Activated CD4-positive, alpha-beta T cell treated with anti-CD3 and anti-CD28 coated beads, Interleukin-2, amount 10 ng/mL, durations not matched to agents 24 days and 14 days (primary cell): ENCODE measurements at regions not wholly inside any gene's neighbourhood (a gene's known extent, or its start where the extent isn't known, plus 50 kb on each side); places are given as distances from the start of the nearest gene placed in this dataset.

Source experiments
- DNase-seq: peaks from one replicate; pipeline ENCODE4 v3.0.0; 2022
- H3K27ac Mint-ChIP-seq: one replicate; pipeline ENCODE4 v1.8.0; 2022; ENCODE audit warnings: mild to moderate bottlenecking, mixed read lengths
- H3K27me3 Mint-ChIP-seq: one replicate; pipeline ENCODE4 v1.8.0; 2022; ENCODE audit warnings: mixed read lengths
- H3K36me3 Mint-ChIP-seq: one replicate; pipeline ENCODE4 v1.8.0; 2022; ENCODE audit warnings: low read depth, mild to moderate bottlenecking, mixed read lengths
- H3K4me1 Mint-ChIP-seq: one replicate; pipeline ENCODE4 v1.8.0; 2021; ENCODE audit warnings: mixed read lengths
- H3K4me3 Mint-ChIP-seq: one replicate; pipeline ENCODE4 v1.8.0; 2022; ENCODE audit warnings: mild to moderate bottlenecking, moderate library complexity, mixed read lengths
- H3K9me3 Mint-ChIP-seq: one replicate; pipeline ENCODE4 v1.8.0; 2021; ENCODE audit warnings: mixed read lengths
- intact Hi-C: fragments of 100-400 bp; cut with micrococcal nuclease; formaldehyde crosslinking; loops from one replicate; pipeline ENCODE4 v1.15.1; 2023

- no peak for DNase-seq
- H3K27ac Mint-ChIP-seq = no peak overlapping the region
- intact Hi-C loops = no loop called here
- no peaks in the 10 kb centered on the region for H3K4me1 Mint-ChIP-seq
- H3K36me3 Mint-ChIP-seq = peaks cover 2% of the 10 kb centered on the region
- no peaks in the 10 kb centered on the region for H3K27me3 Mint-ChIP-seq
- H3K4me3 Mint-ChIP-seq = no peak overlapping the region
- peaks cover 15% of the 10 kb centered on the region for H3K9me3 Mint-ChIP-seq
These were observed 165.6 kb upstream of the TMCC3 start for GRCh38 chr12:94815958-94816357.

- Mint-ChIP-seq H3K36me3 (peaks cover 2% of the 10 kb centered on the region), H3K4me3 (no peak overlapping the region), H3K27me3 (no peaks in the 10 kb centered on the region), H3K4me1 (no peaks in the 10 kb centered on the region), H3K27ac (no peak overlapping the region), H3K9me3 (peaks cover 16% of the 10 kb centered on the region)
- intact Hi-C loops = no loop called here
- DNase-seq = no peak
These were observed 165.1 kb upstream of the TMCC3 start for GRCh38 chr12:94815450-94815849.

GRCh38 chr12:94813314-94813713, 163.0 kb upstream of the TMCC3 start:
- Mint-ChIP-seq H3K4me1 (no peaks in the 10 kb centered on the region), H3K27ac (no peak overlapping the region), H3K4me3 (no peak overlapping the region), H3K36me3 (peaks cover 2% of the 10 kb centered on the region), H3K9me3 (peaks cover 31% of the 10 kb centered on the region), H3K27me3 (peaks cover 6% of the 10 kb centered on the region)
- intact Hi-C loops = no loop called here
- no peak for DNase-seq

GRCh38 chr12:94812345-94812744, 162.0 kb upstream of the TMCC3 start:
- no peaks in the 10 kb centered on the region for H3K4me1 Mint-ChIP-seq
- no peak overlapping the region for H3K4me3 Mint-ChIP-seq
- intact Hi-C loops = no loop called here
- H3K36me3 Mint-ChIP-seq = peaks cover 2% of the 10 kb centered on the region
- H3K27me3 Mint-ChIP-seq = peaks cover 6% of the 10 kb centered on the region
- H3K9me3 Mint-ChIP-seq = peaks cover 31% of the 10 kb centered on the region
- no peak overlapping the region for H3K27ac Mint-ChIP-seq
- DNase-seq = no peak

DNA sequence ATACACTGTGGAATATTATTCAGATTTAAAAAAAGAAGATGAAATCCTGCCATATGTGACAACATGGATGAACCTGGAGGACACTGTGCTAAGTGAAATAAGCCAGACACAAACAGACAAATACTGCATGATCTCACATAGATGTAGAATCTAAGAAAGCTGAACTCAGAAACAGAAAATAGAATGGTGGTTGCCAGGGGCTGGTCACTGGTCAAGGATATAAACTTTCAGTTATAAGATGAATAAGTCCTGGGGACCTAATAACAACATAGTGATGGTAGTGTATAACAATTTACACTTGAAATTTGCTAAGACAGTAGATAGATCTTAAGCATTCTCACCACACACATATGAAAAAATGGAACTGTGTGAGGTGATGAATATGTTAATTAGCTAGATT, 161.3 kb upstream of the TMCC3 start:
- Mint-ChIP-seq H3K4me3 (no peak overlapping the region), H3K27ac (no peak overlapping the region), H3K9me3 (peaks cover 31% of the 10 kb centered on the region), H3K36me3 (peaks cover 2% of the 10 kb centered on the region), H3K4me1 (no peaks in the 10 kb centered on the region), H3K27me3 (peaks cover 6% of the 10 kb centered on the region)
- DNase-seq = no peak
- intact Hi-C loops = no loop called here

DNA sequence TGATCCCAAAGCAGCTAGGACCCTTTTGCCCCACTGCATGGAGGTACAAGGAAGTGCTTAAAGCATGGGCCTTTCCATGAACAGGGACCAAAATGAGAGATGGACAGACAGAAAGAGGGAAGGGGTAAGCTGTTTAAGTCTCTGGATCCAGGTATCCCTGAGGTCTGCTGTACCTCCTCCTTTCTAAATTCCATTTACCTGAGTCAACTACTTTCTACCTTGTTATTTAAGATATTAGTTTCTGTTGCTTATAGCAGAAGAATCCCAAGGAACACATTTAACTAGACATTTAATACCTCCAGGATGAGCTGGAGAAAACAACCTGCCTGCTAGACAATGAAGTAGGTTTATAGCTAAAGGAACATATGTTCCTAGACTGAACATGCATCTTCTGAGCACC, 157.6 kb upstream of the TMCC3 start:
- Mint-ChIP-seq H3K27me3 (peaks cover 6% of the 10 kb centered on the region), H3K4me3 (no peak overlapping the region), H3K9me3 (peaks cover 18% of the 10 kb centered on the region), H3K27ac (no peak overlapping the region), H3K36me3 (no peaks in the 10 kb centered on the region), H3K4me1 (no peaks in the 10 kb centered on the region)
- DNase-seq = no peak
- intact Hi-C loops = no loop called here

DNA sequence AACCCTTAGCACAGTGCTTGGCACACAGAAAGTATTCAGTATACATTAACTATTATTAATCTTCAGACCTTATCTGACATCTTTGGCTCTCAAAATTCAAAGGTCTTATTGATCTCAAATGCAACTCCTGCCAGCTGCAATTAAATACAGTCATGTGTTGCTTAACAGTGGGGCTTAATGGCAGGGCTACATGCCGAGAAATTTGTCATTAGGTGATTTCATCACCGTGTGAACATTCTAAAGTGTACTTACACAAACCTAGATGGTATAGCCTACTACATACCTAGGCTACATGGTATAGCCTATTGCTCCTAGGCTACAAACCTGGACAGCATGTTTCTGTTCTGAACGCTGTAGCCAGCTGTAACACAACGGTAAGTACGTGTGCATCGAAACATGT, 156.3 kb upstream of the TMCC3 start:
- H3K27me3 Mint-ChIP-seq = peaks cover 7% of the 10 kb centered on the region
- H3K27ac Mint-ChIP-seq = no peak overlapping the region
- H3K4me1 Mint-ChIP-seq = no peaks in the 10 kb centered on the region
- H3K9me3 Mint-ChIP-seq = peaks cover 16% of the 10 kb centered on the region
- no peak for DNase-seq
- H3K4me3 Mint-ChIP-seq = no peak overlapping the region
- intact Hi-C loops = no loop called here
- no peaks in the 10 kb centered on the region for H3K36me3 Mint-ChIP-seq

DNA sequence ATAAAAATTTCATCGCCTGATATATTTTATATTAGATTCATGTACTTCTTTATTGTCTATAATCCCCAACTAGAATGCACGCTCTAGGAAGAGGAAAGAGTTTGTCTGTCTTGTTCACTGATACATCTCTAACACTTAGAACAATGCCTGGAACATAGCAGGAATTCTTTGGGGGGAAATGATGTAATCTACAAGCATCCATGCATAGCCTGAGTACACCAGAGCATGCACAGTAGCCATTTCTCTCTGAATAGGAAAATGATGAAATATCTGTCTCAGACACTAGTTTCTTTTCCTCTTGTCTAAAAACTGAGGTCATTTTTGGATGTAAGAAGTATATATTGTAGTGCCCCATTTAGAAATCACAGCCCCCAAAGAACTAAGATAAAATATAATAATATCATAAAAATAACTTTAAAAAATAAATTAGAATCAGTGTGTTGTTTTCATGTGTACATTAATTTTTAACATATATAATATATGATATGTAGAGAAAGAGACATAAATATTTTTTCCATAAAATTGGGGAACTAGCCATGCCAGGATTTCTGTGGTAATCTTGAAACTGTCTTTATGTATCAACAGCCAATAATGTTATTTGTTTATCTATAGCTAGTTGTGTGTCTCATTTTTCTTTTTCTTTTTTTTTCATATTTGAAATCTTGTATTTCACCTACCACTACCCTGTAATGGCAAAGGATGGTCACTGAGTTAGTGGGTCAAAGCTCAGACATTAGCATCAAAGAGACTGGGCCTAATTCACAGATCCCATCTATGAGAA, 155.6 kb upstream of the TMCC3 start:
- Mint-ChIP-seq H3K4me1 (no peaks in the 10 kb centered on the region), H3K36me3 (no peaks in the 10 kb centered on the region), H3K9me3 (peaks cover 16% of the 10 kb centered on the region), H3K27ac (no peak overlapping the region), H3K4me3 (no peak overlapping the region), H3K27me3 (peaks cover 7% of the 10 kb centered on the region)
- no peak for DNase-seq
- intact Hi-C loops = no loop called here

DNA sequence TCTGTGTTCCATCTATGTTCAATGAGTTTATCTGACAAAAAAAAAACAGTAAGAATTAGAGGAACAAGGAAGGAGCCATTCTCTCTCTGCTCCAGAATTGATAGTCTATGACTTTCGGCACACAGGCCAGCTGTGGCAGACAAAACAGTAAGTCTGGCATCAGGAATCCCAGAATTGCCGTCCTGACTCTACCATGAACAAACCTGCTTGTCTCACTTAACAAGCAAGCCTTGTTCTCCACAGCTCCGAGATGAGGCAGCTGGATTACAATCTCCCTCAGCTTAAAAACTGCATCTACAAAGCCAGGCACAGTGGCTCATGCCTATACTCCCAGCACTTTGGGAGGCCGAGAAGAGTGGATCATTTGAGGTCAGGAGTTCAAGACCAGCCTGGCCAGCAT, 153.6 kb upstream of the TMCC3 start:
- intact Hi-C loops = no loop called here
- H3K27ac Mint-ChIP-seq = no peak overlapping the region
- H3K4me1 Mint-ChIP-seq = no peaks in the 10 kb centered on the region
- peaks cover 4% of the 10 kb centered on the region for H3K9me3 Mint-ChIP-seq
- H3K27me3 Mint-ChIP-seq = peaks cover 3% of the 10 kb centered on the region
- no peaks in the 10 kb centered on the region for H3K36me3 Mint-ChIP-seq
- H3K4me3 Mint-ChIP-seq = no peak overlapping the region
- DNase-seq = no peak

GRCh38 chr12:94802796-94803195, 152.4 kb upstream of the TMCC3 start:
- H3K27ac Mint-ChIP-seq = no peak overlapping the region
- peaks cover 1% of the 10 kb centered on the region for H3K27me3 Mint-ChIP-seq
- intact Hi-C loops = no loop called here
- H3K4me3 Mint-ChIP-seq = no peak overlapping the region
- H3K9me3 Mint-ChIP-seq = no peaks in the 10 kb centered on the region
- no peaks in the 10 kb centered on the region for H3K4me1 Mint-ChIP-seq
- DNase-seq = no peak
- H3K36me3 Mint-ChIP-seq = no peaks in the 10 kb centered on the region

DNA sequence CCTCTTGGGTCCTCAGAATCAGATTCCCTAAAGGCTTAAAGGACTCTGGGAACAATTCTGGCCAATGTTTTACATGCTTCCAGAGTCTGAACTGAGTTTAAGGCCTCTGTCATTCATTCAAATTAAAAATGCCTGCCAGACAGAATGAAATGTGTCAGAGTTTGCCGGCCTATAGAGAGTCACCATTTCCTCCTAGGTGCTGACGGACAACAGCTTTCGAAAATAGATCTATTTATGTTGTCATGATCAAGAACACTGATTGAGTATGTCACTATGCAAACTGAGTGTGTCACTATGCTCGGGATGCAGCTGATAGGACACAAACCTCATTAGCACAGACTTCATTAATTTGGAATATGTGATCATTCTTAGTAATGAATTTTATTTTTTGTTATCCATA, 151.4 kb upstream of the TMCC3 start:
- Mint-ChIP-seq H3K4me1 (no peaks in the 10 kb centered on the region), H3K27ac (no peak overlapping the region), H3K4me3 (no peak overlapping the region), H3K27me3 (peaks cover 1% of the 10 kb centered on the region), H3K36me3 (no peaks in the 10 kb centered on the region), H3K9me3 (no peaks in the 10 kb centered on the region)
- no peak for DNase-seq
- intact Hi-C loops = no loop called here

DNA sequence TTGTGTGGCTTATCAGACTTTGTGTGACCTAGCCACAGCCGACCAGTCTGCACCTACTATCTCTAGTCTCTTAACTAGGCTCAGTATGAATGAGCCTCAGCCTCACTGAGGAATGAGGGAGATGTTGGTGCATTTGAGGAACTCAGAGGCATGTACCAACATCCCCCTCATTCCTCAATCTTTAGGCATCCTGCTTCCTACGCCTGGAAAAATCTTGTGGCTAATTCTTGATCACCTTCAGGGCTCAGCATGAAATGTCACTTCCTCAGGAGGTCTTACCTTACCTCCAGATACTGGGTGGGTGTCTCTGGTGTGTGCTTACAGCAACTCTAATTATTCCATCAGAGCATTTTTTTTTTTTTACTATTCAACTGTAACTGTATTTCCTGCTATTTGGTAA, 148.8 kb upstream of the TMCC3 start:
- Mint-ChIP-seq H3K9me3 (no peaks in the 10 kb centered on the region), H3K4me1 (peaks cover 6% of the 10 kb centered on the region), H3K4me3 (no peak overlapping the region), H3K27ac (no peak overlapping the region), H3K36me3 (no peaks in the 10 kb centered on the region), H3K27me3 (peaks cover 1% of the 10 kb centered on the region)
- intact Hi-C loops = no loop called here
- no peak for DNase-seq

- peaks cover 1% of the 10 kb centered on the region for H3K27me3 Mint-ChIP-seq
- H3K4me1 Mint-ChIP-seq = peaks cover 8% of the 10 kb centered on the region
- intact Hi-C loops = no loop called here
These were observed 147.8 kb upstream of the TMCC3 start for GRCh38 chr12:94798113-94798512.

DNA sequence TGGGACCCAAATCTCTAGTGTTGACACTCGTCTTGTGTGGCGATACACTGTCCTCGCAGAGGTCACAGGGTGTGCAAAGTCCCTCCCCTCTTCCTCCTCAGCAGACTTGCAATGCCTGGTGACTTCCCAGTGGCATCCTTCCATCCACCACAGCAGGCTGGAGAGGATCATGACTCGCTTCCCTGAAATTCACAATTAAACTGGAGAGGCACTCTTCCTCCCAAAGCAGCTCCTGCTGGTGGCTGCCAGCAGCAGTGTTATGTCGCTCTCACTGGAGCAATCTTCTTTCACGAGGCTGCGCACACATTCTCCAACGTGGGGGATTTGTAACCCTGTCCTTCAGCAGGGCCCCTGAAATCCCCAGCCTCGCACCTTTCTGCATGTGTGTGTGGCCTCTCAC, 145.2 kb upstream of the TMCC3 start:
- H3K27ac Mint-ChIP-seq = no peak overlapping the region
- no peaks in the 10 kb centered on the region for H3K36me3 Mint-ChIP-seq
- no peaks in the 10 kb centered on the region for H3K27me3 Mint-ChIP-seq
- no peak overlapping the region for H3K4me3 Mint-ChIP-seq
- H3K4me1 Mint-ChIP-seq = peaks cover 8% of the 10 kb centered on the region
- no peak for DNase-seq
- H3K9me3 Mint-ChIP-seq = no peaks in the 10 kb centered on the region
- intact Hi-C loops = no loop called here

More at GRCh38 chr12:94798113-94798512, 147.8 kb upstream of the TMCC3 start:
- H3K36me3 Mint-ChIP-seq = no peaks in the 10 kb centered on the region
- no peak overlapping the region for H3K4me3 Mint-ChIP-seq
- H3K27ac Mint-ChIP-seq = no peak overlapping the region
- no peaks in the 10 kb centered on the region for H3K9me3 Mint-ChIP-seq
- DNase-seq = no peak

DNA sequence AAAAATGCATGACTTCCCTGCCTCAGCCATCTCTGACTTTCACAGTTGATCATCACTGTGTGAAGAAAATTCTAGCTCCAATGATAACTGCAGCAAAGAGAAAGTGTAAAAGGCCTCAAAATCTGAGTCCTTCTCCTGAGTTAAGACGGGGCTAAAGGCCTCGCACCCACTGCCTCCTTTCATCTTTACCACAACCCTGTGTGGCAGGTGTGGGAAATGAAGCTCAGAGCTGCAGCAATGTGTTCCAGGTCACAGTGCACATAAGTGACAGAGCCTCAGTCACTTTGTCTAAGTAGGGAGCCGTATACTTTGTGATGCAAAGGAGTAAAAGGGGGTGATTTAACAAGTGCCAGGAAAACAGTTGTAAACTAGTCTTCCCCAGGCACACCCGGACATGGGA, 144.7 kb upstream of the TMCC3 start:
- Mint-ChIP-seq H3K27me3 (no peaks in the 10 kb centered on the region), H3K9me3 (no peaks in the 10 kb centered on the region), H3K27ac (no peak overlapping the region), H3K4me1 (peaks cover 8% of the 10 kb centered on the region), H3K4me3 (no peak overlapping the region), H3K36me3 (no peaks in the 10 kb centered on the region)
- intact Hi-C loops = no loop called here
- DNase-seq = no peak
